Tibial nerve (tissue), 4 donors: ENCODE measurements at regions not wholly inside any gene's neighbourhood (a gene's known extent, or its start where the extent isn't known, plus 50 kb on each side); places are given as distances from the start of the nearest gene placed in this dataset.
A peak's percentile ranks its signal among the peaks of the same experiment; 100 is the strongest.

Experiments used
- DNase-seq, 2 donors: peaks; one replicate each; pipeline ENCODE4 v3.0.0-alpha.2; 2019; ENCODE audit warnings: low spot score in 2 of 2
- H3K27ac ChIP-seq, 4 donors: fragments of 200-600 bp; sonication (generic) in 3 of 4; one replicate each; pipeline ENCODE4 v1.5.1; 2017 to 2019; ENCODE audit warnings: mild to moderate bottlenecking in 1 of 4
- H3K27me3 ChIP-seq, 2 donors: fragments of 200-600 bp; sonication (generic) in 1 of 2; one replicate each; pipeline versions ENCODE4 v1.5.1 to v1.6.0; 2017 to 2019
- H3K36me3 ChIP-seq, 3 donors: fragments of 200-600 bp; sonication (generic); one replicate each; pipeline ENCODE4 v1.5.1; 2018 to 2019
- H3K4me1 ChIP-seq, 4 donors: fragments of 200-600 bp; sonication (generic) in 3 of 4; one replicate each; pipeline ENCODE4 v1.5.1; 2017 to 2019
- H3K4me3 ChIP-seq, 4 donors: fragments of 200-600 bp; sonication (generic) in 3 of 4; one replicate each; pipeline ENCODE4 v1.5.1; 2017 to 2019; ENCODE audit warnings: mild to moderate bottlenecking in 1 of 4, moderate library complexity in 1 of 4
- H3K9me3 ChIP-seq, 4 donors: fragments of 200-600 bp; sonication (generic) in 3 of 4; one replicate each; pipeline ENCODE4 v1.5.1; 2017 to 2019
- CTCF ChIP-seq, 5 experiments: fragments of 200-600 bp in 3 of 5; fragments of 450-650 bp in 2 of 5; sonication (generic) in 3 of 5; IDR thresholded peaks; one replicate each; pipeline ENCODE4 v1.5.1; 2016 to 2019; ENCODE audit warnings: antibody characterized with exemption in 5 of 5, mild to moderate bottlenecking in 3 of 5, moderate library complexity in 2 of 5
- EP300 ChIP-seq, 2 donors: sonication (generic); formaldehyde crosslinking; IDR thresholded peaks; one replicate each; pipeline ENCODE4 v1.6.1; 2017; ENCODE audit warnings: antibody characterized with exemption in 2 of 2, mild to moderate bottlenecking in 1 of 2
- POLR2A ChIP-seq, 2 donors: fragments of 450-650 bp; IDR thresholded peaks; one replicate each; pipeline ENCODE4 v1.6.1; 2017; ENCODE audit warnings: antibody characterized with exemption in 2 of 2, mild to moderate bottlenecking in 2 of 2, moderate library complexity in 2 of 2
- WGBS, 2 donors: methylation state at CpG; one replicate each; pipeline ENCODE4 v1.1.5; 2018; 5-methylcytosine and 5-hydroxymethylcytosine counted together

GRCh38 chr4:138107023-138107422 lies 135.1 kb downstream of the SLC7A11 start:
- H3K4me3 ChIP-seq: no peak overlapping the region
- no peaks in the 10 kb centered on the region for H3K36me3 ChIP-seq
- H3K9me3 ChIP-seq: no peaks in the 10 kb centered on the region
- TF ChIP-seq POLR2A (IDR thresholded peaks at IDR 0.05) (no peak), CTCF (IDR thresholded peaks at IDR 0.05) (no peak), EP300 (IDR thresholded peaks at IDR 0.05) (no peak)
- 81 to 89% methylated on average over 4 of the region's 4 CpGs for WGBS, 2 donors
- H3K4me1 ChIP-seq: no peaks in the 10 kb centered on the region
- DNase-seq: no peak
- no peak overlapping the region for H3K27ac ChIP-seq
- no peaks in the 10 kb centered on the region for H3K27me3 ChIP-seq

GRCh38 chr4:138105331-138105730 lies 136.8 kb downstream of the SLC7A11 start:
- Histone ChIP-seq H3K27ac (no peak overlapping the region), H3K4me3 (no peak overlapping the region), H3K27me3 (no peaks in the 10 kb centered on the region), H3K4me1 (no peaks in the 10 kb centered on the region), H3K9me3 (no peaks in the 10 kb centered on the region), H3K36me3 (no peaks in the 10 kb centered on the region)
- no peak for DNase-seq
- 93 to 94% methylated on average over 4 of the region's 4 CpGs for WGBS, 2 donors
- no peak for TF ChIP-seq POLR2A (IDR thresholded peaks at IDR 0.05)
- TF ChIP-seq EP300 (IDR thresholded peaks at IDR 0.05): no peak
- TF ChIP-seq CTCF (IDR thresholded peaks at IDR 0.05): no peak

- Histone ChIP-seq H3K4me3 (peak overlapping the region in 1 of 4 donors; percentile 17), H3K9me3 (no peaks in the 10 kb centered on the region), H3K27me3 (no peaks in the 10 kb centered on the region), H3K4me1 (no peaks in the 10 kb centered on the region), H3K36me3 (no peaks in the 10 kb centered on the region), H3K27ac (no peak overlapping the region)
- TF ChIP-seq EP300 (IDR thresholded peaks at IDR 0.05): no peak
- no peak for TF ChIP-seq POLR2A (IDR thresholded peaks at IDR 0.05)
- no peak for TF ChIP-seq CTCF (IDR thresholded peaks at IDR 0.05)
- DNase-seq: no peak
- 44 to 55% methylated on average over 6 of the region's 6 CpGs for WGBS, 2 donors
Measured at GRCh38 chr4:138104284-138104680, 137.9 kb downstream of the SLC7A11 start.

DNA sequence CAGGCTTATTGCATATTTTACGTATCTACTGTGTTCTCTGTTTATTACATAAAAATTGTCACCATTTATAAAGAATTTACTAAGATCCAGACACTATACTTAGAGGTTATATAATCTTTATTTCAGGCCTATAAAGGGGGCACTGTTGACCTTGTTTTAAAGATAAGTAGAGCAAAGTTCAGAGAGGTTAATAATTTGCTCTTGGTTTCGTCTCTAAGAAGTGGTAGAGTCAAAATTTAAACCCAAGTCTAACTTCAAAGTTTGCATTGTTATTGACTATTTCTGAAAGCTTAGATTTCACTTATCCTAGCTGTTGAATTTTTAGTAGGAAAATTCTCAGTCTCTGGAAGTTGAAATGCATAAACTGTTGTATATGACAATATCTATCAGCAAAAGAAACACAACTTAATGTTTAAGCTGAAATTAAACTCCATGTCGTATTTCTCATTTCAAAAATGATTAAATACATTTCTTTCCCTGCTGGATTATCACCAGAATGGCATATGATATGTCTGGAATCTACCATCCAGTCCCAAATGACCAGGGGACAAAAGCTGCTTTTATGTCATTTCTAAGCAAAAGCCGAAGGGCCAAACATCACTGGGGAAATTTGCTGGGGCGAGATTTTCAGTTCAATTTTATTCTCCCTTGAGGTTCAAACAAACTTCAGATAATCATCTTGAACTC lies 138.4 kb downstream of the SLC7A11 start:
- Histone ChIP-seq H3K9me3 (no peaks in the 10 kb centered on the region), H3K27me3 (no peaks in the 10 kb centered on the region), H3K4me3 (peak overlapping the region in 1 of 4 donors; percentile 17), H3K36me3 (no peaks in the 10 kb centered on the region), H3K4me1 (no peaks in the 10 kb centered on the region), H3K27ac (no peak overlapping the region)
- WGBS, 2 donors: 57 to 65% methylated on average over 5 of the region's 5 CpGs
- TF ChIP-seq POLR2A (IDR thresholded peaks at IDR 0.05) (no peak), EP300 (IDR thresholded peaks at IDR 0.05) (no peak), CTCF (IDR thresholded peaks at IDR 0.05) (no peak)
- DNase-seq: no peak

DNA sequence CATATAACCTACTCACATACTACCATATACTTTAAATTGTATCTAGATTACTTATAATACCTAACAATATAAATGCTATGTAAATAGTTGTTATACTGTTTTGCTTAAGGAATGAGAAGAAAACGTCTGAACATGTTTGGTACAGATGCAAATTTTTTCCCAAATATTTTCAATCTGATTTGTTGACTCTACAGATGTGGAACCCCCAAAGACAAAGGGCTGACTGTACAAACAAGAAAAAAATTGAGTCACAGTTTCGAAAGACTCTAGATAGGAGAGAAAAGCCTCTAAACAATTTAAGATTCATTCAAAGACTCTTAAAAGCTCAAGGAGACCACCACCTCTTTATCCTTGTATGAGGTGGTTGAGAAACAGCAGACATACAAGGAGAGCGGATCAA lies 142.8 kb downstream of the SLC7A11 start:
- 52 to 55% methylated on average over 3 of the region's 3 CpGs for WGBS, 2 donors
- H3K27me3 ChIP-seq: no peaks in the 10 kb centered on the region
- H3K9me3 ChIP-seq: no peaks in the 10 kb centered on the region
- no peaks in the 10 kb centered on the region for H3K4me1 ChIP-seq
- H3K27ac ChIP-seq: no peak overlapping the region
- no peak for DNase-seq
- TF ChIP-seq POLR2A (IDR thresholded peaks at IDR 0.05) (no peak), EP300 (IDR thresholded peaks at IDR 0.05) (no peak), CTCF (IDR thresholded peaks at IDR 0.05) (no peak)
- no peak overlapping the region for H3K4me3 ChIP-seq
- H3K36me3 ChIP-seq: no peaks in the 10 kb centered on the region
